Activated CD4-positive, alpha-beta memory T cell treated with anti-CD3 and anti-CD28 coated beads, Interleukin-2, amount 10 ng/mL, durations not matched to agents 7 days and 5 days (primary cell): ENCODE measurements at regions not wholly inside any gene's neighbourhood (a gene's known extent, or its start where the extent isn't known, plus 50 kb on each side); places are given as distances from the start of the nearest gene placed in this dataset.
"Not testable (repeated sequence)": the region's sequence is repeated elsewhere in the genome, so short reads cannot be mapped to it uniquely, and the experiment has no call there.

Experiments
- CTCF ChIA-PET: fragments of 350-600 bp; sonication (Branson Sonifier 250); formaldehyde crosslinking; loops from one replicate; lab custom pipeline; 2021; ENCODE audit warnings: antibody characterized with exemption, inconsistent platforms; lab: Charles Lee
- POLR2A ChIA-PET: fragments of 350-600 bp; sonication (Branson Sonifier 250); formaldehyde crosslinking; loops from one replicate; lab custom pipeline; 2021; ENCODE audit warnings: antibody characterized with exemption; lab: Charles Lee
- DNase-seq: peaks from one replicate; pipeline ENCODE4 v3.0.0-alpha.2; 2020
- H3K27ac Mint-ChIP-seq: one replicate; pipeline ENCODE4 v1.8.0; 2021; ENCODE audit warnings: mild to moderate bottlenecking, mixed read lengths
- H3K27me3 Mint-ChIP-seq: one replicate; pipeline ENCODE4 v1.8.0; 2021; ENCODE audit warnings: mixed read lengths
- H3K36me3 Mint-ChIP-seq: one replicate; pipeline ENCODE4 v1.8.0; 2021; ENCODE audit warnings: low read depth, mixed read lengths
- H3K4me1 Mint-ChIP-seq: one replicate; pipeline ENCODE4 v1.8.0; 2021; ENCODE audit warnings: mixed read lengths
- H3K4me3 Mint-ChIP-seq: one replicate; pipeline ENCODE4 v1.8.0; 2021; ENCODE audit warnings: mild to moderate bottlenecking, mixed read lengths
- H3K9me3 Mint-ChIP-seq: one replicate; pipeline ENCODE4 v1.8.0; 2021; ENCODE audit warnings: mixed read lengths

- H3K27ac Mint-ChIP-seq, CTCF ChIA-PET, H3K4me1 Mint-ChIP-seq, H3K9me3 Mint-ChIP-seq, POLR2A ChIA-PET, H3K36me3 Mint-ChIP-seq, H3K4me3 Mint-ChIP-seq, H3K27me3 Mint-ChIP-seq: not testable (repeated sequence)
- DNase-seq = peak; percentile 16
These were observed 52.4 kb upstream of the PMPCB start for GRCh38 chr7:103244865-103245264.

GRCh38 chr7:103240806-103241205, 56.4 kb upstream of the PMPCB start:
- no peak overlapping the region for H3K27ac Mint-ChIP-seq
- ChIA-PET POLR2A (no interaction called here), CTCF (no interaction called here)
- no peak for DNase-seq
- peaks cover 1% of the 10 kb centered on the region for H3K4me1 Mint-ChIP-seq
- no peak overlapping the region for H3K4me3 Mint-ChIP-seq
- no peaks in the 10 kb centered on the region for H3K36me3 Mint-ChIP-seq
- H3K9me3 Mint-ChIP-seq = peaks cover 5% of the 10 kb centered on the region
- H3K27me3 Mint-ChIP-seq = no peaks in the 10 kb centered on the region

- DNase-seq, POLR2A ChIA-PET, CTCF ChIA-PET, H3K9me3 Mint-ChIP-seq, H3K4me3 Mint-ChIP-seq, H3K27ac Mint-ChIP-seq, H3K4me1 Mint-ChIP-seq, H3K27me3 Mint-ChIP-seq, H3K36me3 Mint-ChIP-seq: not testable (repeated sequence)
These were observed 61.4 kb upstream of the PMPCB start for GRCh38 chr7:103235824-103236223.

- POLR2A ChIA-PET, H3K27ac Mint-ChIP-seq, H3K27me3 Mint-ChIP-seq, H3K9me3 Mint-ChIP-seq, H3K36me3 Mint-ChIP-seq, H3K4me1 Mint-ChIP-seq, DNase-seq, CTCF ChIA-PET, H3K4me3 Mint-ChIP-seq: not testable (repeated sequence)
These were observed 62.4 kb upstream of the PMPCB start for GRCh38 chr7:103234877-103235276.

DNA sequence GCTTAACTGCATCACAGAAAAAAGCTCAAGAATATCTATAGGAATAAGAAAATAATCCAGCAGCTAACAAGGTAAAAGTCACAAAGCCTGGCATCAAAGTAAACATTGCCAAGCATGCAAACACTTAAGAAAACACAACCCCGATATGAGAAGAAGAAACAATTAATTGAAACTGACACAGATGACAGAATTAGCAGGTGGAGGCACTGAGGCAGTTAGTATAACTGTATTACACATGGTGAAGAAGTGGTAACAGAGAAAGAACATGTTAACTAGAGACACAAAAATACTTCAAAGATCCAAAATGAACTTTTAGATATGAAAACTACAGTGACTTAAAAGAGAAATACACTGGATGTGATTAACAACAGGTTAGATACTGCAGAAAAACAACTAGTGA, 69.4 kb upstream of the PMPCB start:
- H3K36me3 Mint-ChIP-seq, H3K4me1 Mint-ChIP-seq, H3K4me3 Mint-ChIP-seq, DNase-seq, H3K9me3 Mint-ChIP-seq, H3K27ac Mint-ChIP-seq, CTCF ChIA-PET, H3K27me3 Mint-ChIP-seq, POLR2A ChIA-PET: not testable (repeated sequence)

DNA sequence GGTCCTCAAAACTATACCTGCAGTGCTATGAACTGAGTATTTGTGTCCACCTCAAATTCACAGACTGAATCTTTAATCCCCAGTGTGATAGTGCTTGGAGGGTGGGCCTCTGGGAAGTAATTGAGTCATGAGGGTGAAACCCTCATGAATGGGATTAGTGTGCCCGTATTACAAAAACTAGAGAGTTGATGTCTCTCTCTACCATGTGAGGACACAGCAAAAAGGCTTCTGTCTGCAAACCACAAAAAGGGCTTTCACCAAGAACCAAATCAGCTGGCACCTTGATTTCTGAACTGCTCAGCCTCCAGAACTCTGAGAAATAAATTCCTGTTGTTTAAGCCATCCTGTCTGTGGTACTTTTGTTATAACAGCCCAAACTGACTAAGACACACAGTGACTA, 71.4 kb upstream of the PMPCB start:
- POLR2A ChIA-PET, H3K4me3 Mint-ChIP-seq, H3K4me1 Mint-ChIP-seq, H3K27ac Mint-ChIP-seq, CTCF ChIA-PET, H3K9me3 Mint-ChIP-seq, H3K36me3 Mint-ChIP-seq, DNase-seq, H3K27me3 Mint-ChIP-seq: not testable (repeated sequence)

- H3K27ac Mint-ChIP-seq, DNase-seq, H3K4me1 Mint-ChIP-seq, H3K4me3 Mint-ChIP-seq, H3K9me3 Mint-ChIP-seq, H3K27me3 Mint-ChIP-seq, H3K36me3 Mint-ChIP-seq, POLR2A ChIA-PET, CTCF ChIA-PET: not testable (repeated sequence)
These were observed 74.2 kb upstream of the NAPEPLD start for GRCh38 chr7:103223065-103223464.

- DNase-seq, H3K9me3 Mint-ChIP-seq, H3K36me3 Mint-ChIP-seq, POLR2A ChIA-PET, H3K4me3 Mint-ChIP-seq, H3K27ac Mint-ChIP-seq, H3K27me3 Mint-ChIP-seq, H3K4me1 Mint-ChIP-seq, CTCF ChIA-PET: not testable (repeated sequence)
These were observed 62.1 kb upstream of the NAPEPLD start for GRCh38 chr7:103211049-103211448.

DNA sequence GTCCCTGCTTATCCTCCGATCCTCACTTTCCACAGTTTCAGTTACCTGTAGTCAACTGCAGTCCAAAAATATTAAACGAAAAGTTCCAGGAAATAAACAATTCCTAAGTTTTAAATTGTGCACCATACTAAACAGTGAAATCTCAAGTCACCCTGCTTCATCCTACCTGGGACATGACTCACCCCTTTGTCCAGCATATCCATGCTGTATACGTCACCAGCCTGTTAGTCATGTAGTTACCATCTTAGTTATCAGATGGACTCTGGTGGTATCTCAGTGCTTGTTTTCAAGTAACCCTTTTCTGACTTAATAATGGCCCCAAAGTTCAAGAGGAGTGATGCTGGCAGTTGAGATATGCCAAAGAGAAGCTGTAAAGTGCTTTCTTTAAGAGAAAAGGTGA, 50.3 kb upstream of the NAPEPLD start:
- H3K27me3 Mint-ChIP-seq, POLR2A ChIA-PET, H3K4me1 Mint-ChIP-seq, CTCF ChIA-PET, H3K9me3 Mint-ChIP-seq, H3K4me3 Mint-ChIP-seq, H3K27ac Mint-ChIP-seq, DNase-seq, H3K36me3 Mint-ChIP-seq: not testable (repeated sequence)
